DMS 273 (cell line): ENCODE measurements at regions not wholly inside any gene's neighbourhood (a gene's known extent, or its start where the extent isn't known, plus 50 kb on each side); places are given as distances from the start of the nearest gene placed in this dataset.
"Not testable (repeated sequence)": the region's sequence is repeated elsewhere in the genome, so short reads cannot be mapped to it uniquely, and the experiment has no call there.

Experiments used
- DNase-seq: peaks from one replicate; lab custom pipeline; 2025; ENCODE audit not compliant: unreplicated experiment; lab: John Stamatoyannopoulos, UW

DNA sequence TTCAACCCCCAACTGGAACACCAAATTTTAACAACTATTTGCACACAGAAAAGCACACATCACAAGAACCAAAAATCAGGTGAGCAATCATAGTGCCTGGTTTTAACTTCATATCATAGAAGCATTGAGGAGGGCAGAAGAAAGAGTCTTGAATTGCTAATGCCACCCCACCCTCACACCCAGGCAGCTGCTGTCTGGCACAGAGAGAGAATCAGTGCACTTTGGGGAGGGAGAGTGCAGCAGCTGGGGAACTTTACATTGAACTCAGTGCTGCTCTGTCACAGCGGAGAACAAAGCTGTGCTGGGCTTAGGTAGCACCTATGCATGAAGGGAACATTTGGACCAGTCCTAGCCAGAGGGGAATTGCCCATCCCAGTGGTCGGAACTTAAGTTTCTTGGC lies 76.0 kb upstream of the KBTBD8 start:
- DNase-seq: no peak

DNA sequence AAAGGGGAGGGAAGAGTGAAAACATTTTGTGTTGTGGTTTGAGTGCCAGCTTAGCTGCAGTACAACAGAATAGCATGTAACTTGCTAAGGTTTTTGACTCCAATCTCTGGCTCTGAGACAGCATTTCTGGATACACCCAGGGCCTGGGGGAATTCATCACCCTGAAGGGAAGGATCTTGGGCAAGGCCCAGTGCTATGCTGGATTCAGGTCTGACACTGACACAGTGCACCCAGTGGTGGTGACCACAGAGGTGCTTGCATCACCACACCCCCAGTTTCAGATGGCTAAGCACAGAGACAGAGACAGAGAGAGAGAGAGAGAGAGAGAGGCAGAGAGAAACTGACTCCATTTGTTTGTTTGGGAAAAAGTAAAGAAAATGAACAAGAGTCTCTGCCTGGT lies 74.1 kb upstream of the KBTBD8 start:
- DNase-seq: peak; percentile 2

DNA sequence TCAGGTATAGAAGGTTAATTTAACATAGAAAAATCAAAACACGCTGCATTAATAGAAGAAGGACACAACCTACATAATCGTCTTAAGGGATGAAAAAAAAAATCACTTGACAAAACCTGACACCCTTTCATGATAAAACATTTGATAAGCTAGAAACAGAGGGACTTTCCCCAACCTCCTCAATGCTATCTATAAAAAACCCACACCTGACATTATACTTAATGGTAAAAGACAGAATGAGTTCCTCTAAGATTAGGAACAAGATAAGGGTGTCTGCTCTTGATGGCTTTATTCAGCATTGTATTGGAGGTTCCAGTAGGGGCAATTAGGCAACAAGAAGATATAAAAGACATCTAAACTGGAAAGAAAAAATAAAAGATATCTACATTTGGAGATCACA lies 69.9 kb upstream of the KBTBD8 start:
- DNase-seq: no peak

DNA sequence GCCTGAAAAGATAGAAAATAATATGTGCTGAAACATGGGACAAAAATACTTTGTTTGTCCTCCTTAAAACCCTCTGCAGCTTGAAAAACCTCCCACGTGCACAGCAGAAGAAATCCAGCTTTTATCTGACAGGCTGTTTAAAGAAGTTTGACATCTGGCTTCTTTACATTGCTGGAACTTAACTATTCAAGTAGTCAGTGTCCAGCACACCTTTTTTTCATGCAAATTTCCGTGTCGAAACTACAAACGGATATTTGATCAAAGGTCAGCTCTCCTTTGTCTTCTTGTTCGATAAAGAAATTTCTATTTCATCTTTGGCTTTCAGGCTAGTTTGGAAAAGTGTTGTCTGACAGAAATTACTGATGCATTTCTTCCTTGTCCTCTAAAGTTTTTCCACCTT lies 66.8 kb upstream of the KBTBD8 start:
- no peak for DNase-seq

DNA sequence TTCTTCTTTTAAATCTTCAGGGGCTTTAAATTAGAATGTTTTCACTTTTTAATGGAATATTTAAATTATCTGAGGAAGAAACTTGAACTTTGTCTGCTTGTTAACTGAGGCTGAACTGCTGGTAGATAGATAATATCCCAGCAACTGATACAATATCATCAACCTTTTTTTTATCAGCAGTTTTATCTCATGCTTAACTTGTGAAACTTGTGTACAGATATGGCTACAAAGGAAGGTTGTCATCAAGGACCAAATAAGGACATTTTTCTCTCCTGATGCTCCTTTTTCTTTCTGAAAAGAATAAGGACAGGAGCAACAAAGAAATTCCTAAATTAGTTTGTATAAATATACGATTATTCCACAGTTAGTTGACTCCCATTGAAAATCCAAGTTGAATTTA lies 66.4 kb upstream of the KBTBD8 start:
- DNase-seq: no peak

DNA sequence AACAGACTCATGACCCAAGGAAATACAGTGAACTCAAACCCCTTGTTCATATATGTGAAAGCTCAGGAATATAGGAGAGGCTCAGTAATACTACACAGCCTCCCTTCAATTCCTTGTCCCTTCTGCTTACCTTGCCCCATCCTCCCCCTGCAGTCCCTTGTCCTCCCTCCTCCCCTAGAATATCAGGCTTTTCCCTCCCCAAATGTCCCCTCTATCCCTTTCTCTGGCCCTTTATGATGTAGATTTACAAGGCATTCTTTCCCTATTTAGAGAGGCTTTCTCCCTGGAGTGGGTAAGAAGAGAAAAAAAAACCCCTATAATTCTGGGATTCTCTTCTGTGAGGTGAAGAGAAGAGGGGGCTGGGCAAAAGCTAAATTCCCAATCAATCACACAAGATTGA lies 64.9 kb upstream of the KBTBD8 start:
- no peak for DNase-seq

DNA sequence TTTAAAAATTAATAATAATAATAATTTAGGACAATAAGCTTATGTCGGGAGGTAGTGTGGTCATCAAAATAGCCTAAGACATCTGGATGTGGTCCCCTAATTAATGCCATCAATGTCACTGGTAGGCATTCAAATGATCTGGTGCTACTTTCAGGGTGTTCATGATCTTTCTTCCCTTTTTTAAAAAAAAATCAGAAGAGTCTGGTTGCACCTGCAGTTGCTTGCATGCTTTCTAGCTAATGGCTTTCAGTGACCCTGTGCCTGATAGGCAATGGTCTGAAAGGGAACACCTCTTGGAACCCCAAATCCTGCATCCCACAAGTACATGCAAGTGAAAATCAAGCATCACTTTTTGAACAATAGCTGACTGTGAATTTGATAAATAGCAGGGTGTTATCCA lies 64.1 kb upstream of the KBTBD8 start:
- no peak for DNase-seq

DNA sequence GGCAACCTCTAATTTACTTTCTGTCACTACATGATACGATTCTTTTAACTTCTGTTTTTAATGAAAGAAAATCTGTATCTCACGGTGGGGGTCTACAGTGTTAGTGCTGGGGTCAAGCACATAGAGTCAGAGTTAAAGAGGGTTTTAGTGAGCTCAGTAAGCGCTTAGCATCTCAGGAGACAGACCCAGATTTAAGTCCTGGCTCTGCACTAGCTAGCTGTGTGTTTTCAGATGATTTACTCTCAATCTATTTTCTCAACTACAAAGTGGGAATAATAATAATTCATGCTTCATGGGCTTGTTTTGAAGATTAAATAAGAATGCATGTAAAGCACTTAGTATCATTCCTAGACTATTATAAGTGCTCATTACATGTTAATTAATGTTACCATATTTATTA lies 63.4 kb upstream of the KBTBD8 start:
- no peak for DNase-seq

DNA sequence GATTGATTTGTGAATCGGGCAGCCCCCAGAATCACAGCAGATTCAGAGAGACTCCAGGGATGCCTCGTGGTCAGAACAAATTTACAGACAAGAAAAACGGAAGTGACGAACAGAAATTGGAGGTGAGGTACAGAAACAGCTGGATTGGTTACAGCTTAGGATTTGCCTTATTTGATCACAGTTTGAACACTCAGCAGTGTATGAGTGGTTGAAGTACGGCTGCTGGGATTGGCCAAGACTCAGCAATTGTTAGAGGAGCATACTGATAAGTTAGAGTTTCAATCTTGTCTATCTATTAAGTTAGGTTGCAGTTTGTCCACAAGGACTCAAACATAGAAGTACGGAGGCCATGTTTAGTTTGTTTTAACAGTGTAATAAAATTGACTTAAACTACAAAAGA lies 61.1 kb upstream of the KBTBD8 start:
- DNase-seq: not testable (repeated sequence)

DNA sequence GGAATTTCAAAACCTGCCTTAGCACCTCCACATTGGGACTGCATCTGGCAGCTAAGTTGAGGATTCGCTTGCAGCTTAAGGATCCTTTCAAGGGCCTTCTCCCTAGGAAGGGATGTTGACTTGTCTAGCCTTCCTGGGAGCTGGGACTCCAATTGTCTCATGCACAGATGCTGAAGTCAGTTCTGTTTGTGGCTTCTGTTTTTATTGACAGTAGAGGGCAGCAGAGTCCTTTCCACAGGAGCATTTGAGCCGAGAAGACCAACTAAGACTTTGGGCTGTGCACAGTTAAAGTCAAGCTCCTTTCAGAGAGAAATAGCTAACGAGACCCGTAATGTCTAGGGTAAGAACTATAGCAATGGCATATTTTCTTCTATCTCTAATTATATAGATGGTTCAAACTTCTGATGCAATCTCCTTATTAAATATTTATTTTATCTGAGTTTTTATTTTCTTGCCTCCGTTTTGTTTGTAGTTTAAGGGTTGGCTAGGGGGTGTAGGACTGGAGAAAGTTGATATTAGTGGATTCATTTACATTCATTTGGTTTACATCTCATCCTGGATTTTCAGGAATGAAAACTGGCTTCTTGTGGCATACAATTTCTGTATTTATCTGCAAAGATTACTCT lies 59.7 kb upstream of the KBTBD8 start:
- peak; percentile 73 for DNase-seq

DNA sequence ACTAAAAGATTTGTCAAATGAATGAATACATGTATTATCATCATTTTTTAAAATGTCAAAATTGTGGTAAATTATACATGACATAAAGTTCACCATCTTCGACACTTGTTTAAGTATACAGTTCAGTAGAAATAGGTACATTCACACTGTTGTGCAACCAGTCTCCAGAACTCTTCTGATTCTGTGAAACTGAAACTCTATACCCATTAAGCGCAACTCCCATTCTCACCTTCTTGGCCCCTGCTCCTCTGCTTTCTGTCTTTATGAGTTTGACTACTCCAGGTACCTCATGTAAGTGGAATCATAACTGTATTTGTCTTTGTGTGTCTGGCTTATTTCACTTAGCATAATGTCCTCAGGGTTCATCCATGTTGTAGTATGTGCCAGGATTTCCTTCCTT lies 50.1 kb upstream of the KBTBD8 start:
- DNase-seq: no peak
